ENCODE measurements at regions not wholly inside any gene's neighbourhood (a gene's known extent, or its start where the extent isn't known, plus 50 kb on each side); places are given as distances from the start of the nearest gene placed in this dataset.

GRCh38 chr16:50446861-50447260, 78.1 kb upstream of the BRD7 start:
- Histone ChIP-seq H3K4me3 (no peak overlapping the region), H3K36me3 (ENCODE audit: insufficient read depth in 1 of 2, low read depth in 1 of 2) (no peaks in the 10 kb centered on the region), H3K27ac (no peak overlapping the region), H3K9me3 (no peaks in the 10 kb centered on the region), H3K4me1 (no peaks in the 10 kb centered on the region), H3K27me3 (ENCODE audit: insufficient read depth in 3 of 3, low read length in 2 of 3) (peaks cover 0 to 14% (median 7%) of the 10 kb centered on the region in 3 donors)
- 77 to 88% (median 88%) methylated on average over 4 of the region's 4 CpGs for WGBS, 3 donors
- no peak for TF ChIP-seq CTCF (IDR thresholded peaks at IDR 0.05)
- ATAC-seq (no peak), DNase-seq (no peak)
- intact Hi-C loops (cut with DNase I), result no loop called here

- Histone ChIP-seq H3K4me3 (no peak overlapping the region), H3K27ac (no peak overlapping the region), H3K36me3 (ENCODE audit: insufficient read depth in 1 of 2, low read depth in 1 of 2) (no peaks in the 10 kb centered on the region), H3K4me1 (no peaks in the 10 kb centered on the region), H3K27me3 (ENCODE audit: insufficient read depth in 3 of 3, low read length in 2 of 3) (peaks cover 0 to 14% (median 7%) of the 10 kb centered on the region in 3 donors), H3K9me3 (no peaks in the 10 kb centered on the region)
- 37 to 47% (median 38%) methylated on average over 19 of the region's 19 CpGs for WGBS, 3 donors
- DNase-seq, result no peak
- intact Hi-C loops (cut with DNase I), result no loop called here
- TF ChIP-seq CTCF (IDR thresholded peaks at IDR 0.05), result no peak
- ATAC-seq, result no peak
Measured at GRCh38 chr16:50445621-50446555, 77.1 kb upstream of the BRD7 start.

- intact Hi-C loops (cut with DNase I), result no loop called here
- ATAC-seq, result no peak
- Histone ChIP-seq H3K4me3 (no peak overlapping the region), H3K27me3 (ENCODE audit: insufficient read depth in 3 of 3, low read length in 2 of 3) (peaks cover 0 to 14% (median 3%) of the 10 kb centered on the region in 3 donors), H3K9me3 (no peaks in the 10 kb centered on the region), H3K27ac (no peak overlapping the region), H3K4me1 (no peaks in the 10 kb centered on the region), H3K36me3 (ENCODE audit: insufficient read depth in 1 of 2, low read depth in 1 of 2) (no peaks in the 10 kb centered on the region)
- WGBS, 3 donors, result 16 to 35% (median 21%) methylated on average over 1 of the region's 1 CpG
- DNase-seq, result no peak
- TF ChIP-seq CTCF (IDR thresholded peaks at IDR 0.05), result no peak
Measured at GRCh38 chr16:50444526-50444925, 75.7 kb upstream of the BRD7 start.

GRCh38 chr16:50442221-50442620, 73.4 kb upstream of the BRD7 start:
- Histone ChIP-seq H3K27me3 (ENCODE audit: insufficient read depth in 3 of 3, low read length in 2 of 3) (peaks cover 0 to 6% (median 0%) of the 10 kb centered on the region in 3 donors), H3K36me3 (ENCODE audit: insufficient read depth in 1 of 2, low read depth in 1 of 2) (no peaks in the 10 kb centered on the region), H3K9me3 (no peaks in the 10 kb centered on the region), H3K4me3 (no peak overlapping the region), H3K27ac (no peak overlapping the region), H3K4me1 (no peaks in the 10 kb centered on the region)
- TF ChIP-seq CTCF (IDR thresholded peaks at IDR 0.05), result no peak
- no peak for DNase-seq
- WGBS, 3 donors, result 65 to 80% (median 70%) methylated on average over 3 of the region's 3 CpGs
- intact Hi-C loops (cut with DNase I), result no loop called here
- no peak for ATAC-seq

All from psoas muscle (tissue), 7 donors.